HL-60 (cell line): ENCODE measurements at regions not wholly inside any gene's neighbourhood (a gene's known extent, or its start where the extent isn't known, plus 50 kb on each side); places are given as distances from the start of the nearest gene placed in this dataset.

Source experiments
- DNase-seq, 2 experiments: peaks; one replicate each; pipeline ENCODE4 v3.0.0-alpha.2; 2010 to 2020; ENCODE audit warnings: low read depth in 1 of 2, low spot score in 1 of 2
- H3K27ac ChIP-seq: fragments of 250-450 bp; sonication (Bioruptor Pico); replicated peaks from 2 replicates; pipeline ENCODE4 v1.5.1; 2020; ENCODE audit warnings: mild to moderate bottlenecking, moderate library complexity
- H3K27me3 ChIP-seq: fragments of 250-450 bp; sonication (Bioruptor Pico); 2 replicates; pipeline ENCODE4 v1.5.1; 2021; ENCODE audit warnings: mild to moderate bottlenecking, moderate library complexity; ENCODE audit not compliant: insufficient read depth, poor library complexity, severe bottlenecking
- H3K4me3 ChIP-seq: replicated peaks from 2 replicates; pipeline ENCODE4 v1.5.1; 2011; ENCODE audit warnings: mild to moderate bottlenecking, control low read depth, low read length; ENCODE audit not compliant: insufficient read depth
- CTCF ChIP-seq: IDR thresholded peaks from one replicate; pipeline ENCODE4 v1.5.1; 2011; ENCODE audit warnings: low read length, control low read depth, inconsistent platforms; ENCODE audit not compliant: insufficient read depth
- GABPA ChIP-seq: IDR thresholded peaks from 2 replicates; pipeline ENCODE4 v1.6.1; 2012; ENCODE audit warnings: low read depth
- POLR2AphosphoS5 ChIP-seq: IDR thresholded peaks from 2 replicates; pipeline ENCODE4 v1.6.1; 2012; ENCODE audit warnings: low read depth
- SPI1 ChIP-seq: IDR thresholded peaks from 2 replicates; pipeline ENCODE4 v1.6.1; 2012; ENCODE audit warnings: low read depth, mild to moderate bottlenecking, borderline replicate concordance
- TF ChIP-seq, protein P1 (sequence below): IDR thresholded peaks from 2 replicates; pipeline ENCODE4 v1.6.1; 2012; ENCODE audit warnings: low read depth; ENCODE audit not compliant: insufficient replicate concordance

DNA sequence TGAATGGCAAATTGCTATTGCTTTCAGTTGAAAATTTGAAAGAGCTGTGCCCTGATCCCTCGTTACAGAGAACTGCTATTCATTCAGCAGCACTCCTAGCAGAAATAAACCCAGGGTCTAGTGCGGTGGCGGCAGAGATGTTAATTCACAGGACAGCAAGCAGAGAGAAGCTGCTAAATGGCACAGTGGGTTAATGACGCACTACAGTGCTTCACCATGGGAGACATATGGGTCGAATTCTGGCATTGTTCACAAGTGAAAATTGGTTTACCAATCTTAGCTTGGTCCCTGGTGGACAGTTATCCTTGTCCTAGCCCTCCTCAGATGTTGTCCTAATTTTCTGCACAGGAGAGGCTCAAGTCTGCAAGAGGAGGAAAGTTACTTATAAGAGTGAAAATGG, 807.4 kb downstream of the TLE1 start:
- no peak for TF ChIP-seq POLR2AphosphoS5
- no peak for TF ChIP-seq GABPA
- no peak for TF ChIP-seq CTCF
- TF ChIP-seq SPI1 = no peak
- TF ChIP-seq, protein P1, sequence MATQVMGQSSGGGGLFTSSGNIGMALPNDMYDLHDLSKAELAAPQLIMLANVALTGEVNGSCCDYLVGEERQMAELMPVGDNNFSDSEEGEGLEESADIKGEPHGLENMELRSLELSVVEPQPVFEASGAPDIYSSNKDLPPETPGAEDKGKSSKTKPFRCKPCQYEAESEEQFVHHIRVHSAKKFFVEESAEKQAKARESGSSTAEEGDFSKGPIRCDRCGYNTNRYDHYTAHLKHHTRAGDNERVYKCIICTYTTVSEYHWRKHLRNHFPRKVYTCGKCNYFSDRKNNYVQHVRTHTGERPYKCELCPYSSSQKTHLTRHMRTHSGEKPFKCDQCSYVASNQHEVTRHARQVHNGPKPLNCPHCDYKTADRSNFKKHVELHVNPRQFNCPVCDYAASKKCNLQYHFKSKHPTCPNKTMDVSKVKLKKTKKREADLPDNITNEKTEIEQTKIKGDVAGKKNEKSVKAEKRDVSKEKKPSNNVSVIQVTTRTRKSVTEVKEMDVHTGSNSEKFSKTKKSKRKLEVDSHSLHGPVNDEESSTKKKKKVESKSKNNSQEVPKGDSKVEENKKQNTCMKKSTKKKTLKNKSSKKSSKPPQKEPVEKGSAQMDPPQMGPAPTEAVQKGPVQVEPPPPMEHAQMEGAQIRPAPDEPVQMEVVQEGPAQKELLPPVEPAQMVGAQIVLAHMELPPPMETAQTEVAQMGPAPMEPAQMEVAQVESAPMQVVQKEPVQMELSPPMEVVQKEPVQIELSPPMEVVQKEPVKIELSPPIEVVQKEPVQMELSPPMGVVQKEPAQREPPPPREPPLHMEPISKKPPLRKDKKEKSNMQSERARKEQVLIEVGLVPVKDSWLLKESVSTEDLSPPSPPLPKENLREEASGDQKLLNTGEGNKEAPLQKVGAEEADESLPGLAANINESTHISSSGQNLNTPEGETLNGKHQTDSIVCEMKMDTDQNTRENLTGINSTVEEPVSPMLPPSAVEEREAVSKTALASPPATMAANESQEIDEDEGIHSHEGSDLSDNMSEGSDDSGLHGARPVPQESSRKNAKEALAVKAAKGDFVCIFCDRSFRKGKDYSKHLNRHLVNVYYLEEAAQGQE = no peak
- Histone ChIP-seq H3K4me3 (no peak overlapping the region), H3K27me3 (no peaks in the 10 kb centered on the region), H3K27ac (no peak overlapping the region)
- DNase-seq = no peak

DNA sequence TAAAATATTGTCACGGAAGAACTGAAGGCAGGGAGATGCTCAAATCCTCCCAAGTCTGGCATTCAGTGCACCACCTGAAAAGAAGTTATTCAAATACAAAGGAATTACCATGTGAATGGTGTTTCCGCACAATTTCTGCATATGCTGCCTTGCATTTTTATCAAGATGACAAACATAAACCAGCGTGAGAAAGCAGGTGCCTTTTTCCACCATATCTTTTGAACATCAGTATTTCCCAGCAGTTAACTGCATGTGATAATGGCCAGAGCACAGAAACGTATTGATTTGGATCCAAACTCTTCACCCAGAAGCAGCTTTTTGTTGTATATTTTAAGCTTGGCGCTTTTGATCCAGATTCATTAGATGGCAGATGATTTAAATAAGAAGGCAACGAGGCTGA, 808.0 kb downstream of the TLE1 start:
- Histone ChIP-seq H3K27ac (no peak overlapping the region), H3K4me3 (no peak overlapping the region), H3K27me3 (no peaks in the 10 kb centered on the region)
- DNase-seq = no peak
- no peak for TF ChIP-seq CTCF
- no peak for TF ChIP-seq POLR2AphosphoS5
- no peak for TF ChIP-seq SPI1
- TF ChIP-seq, protein P1 = no peak
- no peak for TF ChIP-seq GABPA

- TF ChIP-seq CTCF = no peak
- TF ChIP-seq GABPA = no peak
- no peak for TF ChIP-seq SPI1
- TF ChIP-seq, protein P1 = no peak
- TF ChIP-seq POLR2AphosphoS5 = no peak
- Histone ChIP-seq H3K4me3 (no peak overlapping the region), H3K27me3 (no peaks in the 10 kb centered on the region), H3K27ac (no peak overlapping the region)
- no peak for DNase-seq
Observed at GRCh38 chr9:80878556-80878955, 810.8 kb downstream of the TLE1 start.
